NCI-H2107 (cell line): ENCODE measurements at regions not wholly inside any gene's neighbourhood (a gene's known extent, or its start where the extent isn't known, plus 50 kb on each side); places are given as distances from the start of the nearest gene placed in this dataset.

ENCODE experiments used
- DNase-seq: peaks from one replicate; lab custom pipeline; 2025; lab: John Stamatoyannopoulos, UW

DNA sequence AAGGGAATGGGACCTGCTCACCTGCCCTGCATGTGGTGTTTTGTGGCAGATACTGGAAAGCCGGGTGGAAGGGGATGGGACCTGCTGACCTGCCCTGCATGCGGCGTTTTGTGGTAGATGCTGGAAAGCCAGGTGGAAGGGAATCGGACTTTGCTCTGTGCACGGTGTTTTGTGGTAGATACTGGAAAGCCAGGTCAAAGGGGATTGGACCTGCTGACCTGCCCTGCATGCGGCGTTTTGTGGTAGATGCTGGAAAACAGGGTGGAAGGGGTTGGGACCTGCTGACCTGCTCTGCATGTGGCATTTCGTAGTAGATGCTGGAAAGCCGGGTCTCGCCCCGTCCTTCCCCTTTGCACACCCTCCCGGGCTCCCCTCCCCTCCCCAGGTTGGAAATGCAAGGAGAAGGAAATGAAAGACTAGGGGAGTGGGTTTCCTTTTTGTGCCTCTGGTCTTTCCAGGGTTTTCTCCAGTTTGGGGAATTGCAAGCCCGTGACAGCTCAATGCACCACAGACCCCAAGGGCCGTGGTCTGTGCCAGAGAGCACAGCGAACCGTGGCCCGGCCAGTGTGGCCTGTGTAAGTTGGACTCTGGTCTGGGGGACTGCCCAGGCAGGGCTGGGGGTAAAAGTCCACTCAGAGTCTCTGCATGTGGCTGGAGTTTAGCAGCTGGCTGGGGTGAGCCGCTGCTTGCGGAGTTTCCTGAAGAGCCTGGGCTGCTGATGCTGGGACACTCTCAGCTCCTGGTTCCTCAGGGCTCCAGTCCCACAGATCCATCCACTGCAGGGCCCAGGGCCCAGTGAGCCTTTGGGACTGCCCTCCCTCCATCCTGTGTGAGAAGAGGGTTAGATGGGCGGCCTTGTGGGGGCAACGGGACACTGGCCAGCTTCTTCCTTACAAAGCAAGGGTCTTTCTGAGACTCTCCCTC lies 105.5 kb downstream of the CRYAA start:
- DNase-seq, result no peak

DNA sequence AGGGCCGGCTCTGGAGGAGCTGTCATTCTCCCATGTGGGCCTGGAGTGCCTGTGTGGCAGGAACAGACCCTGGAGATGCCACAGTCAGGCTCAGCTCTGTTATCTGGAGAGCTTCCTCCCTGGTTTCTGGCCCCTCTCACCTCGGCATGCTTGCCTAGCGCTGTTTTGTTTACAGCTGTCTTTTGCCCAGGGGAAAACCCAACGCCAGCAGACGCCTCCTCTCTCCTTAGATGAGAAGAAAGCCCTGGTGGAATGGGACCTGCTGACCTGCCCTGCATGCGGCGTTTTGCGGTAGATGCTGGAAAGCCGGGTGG lies 104.9 kb downstream of the CRYAA start:
- DNase-seq, result no peak

DNA sequence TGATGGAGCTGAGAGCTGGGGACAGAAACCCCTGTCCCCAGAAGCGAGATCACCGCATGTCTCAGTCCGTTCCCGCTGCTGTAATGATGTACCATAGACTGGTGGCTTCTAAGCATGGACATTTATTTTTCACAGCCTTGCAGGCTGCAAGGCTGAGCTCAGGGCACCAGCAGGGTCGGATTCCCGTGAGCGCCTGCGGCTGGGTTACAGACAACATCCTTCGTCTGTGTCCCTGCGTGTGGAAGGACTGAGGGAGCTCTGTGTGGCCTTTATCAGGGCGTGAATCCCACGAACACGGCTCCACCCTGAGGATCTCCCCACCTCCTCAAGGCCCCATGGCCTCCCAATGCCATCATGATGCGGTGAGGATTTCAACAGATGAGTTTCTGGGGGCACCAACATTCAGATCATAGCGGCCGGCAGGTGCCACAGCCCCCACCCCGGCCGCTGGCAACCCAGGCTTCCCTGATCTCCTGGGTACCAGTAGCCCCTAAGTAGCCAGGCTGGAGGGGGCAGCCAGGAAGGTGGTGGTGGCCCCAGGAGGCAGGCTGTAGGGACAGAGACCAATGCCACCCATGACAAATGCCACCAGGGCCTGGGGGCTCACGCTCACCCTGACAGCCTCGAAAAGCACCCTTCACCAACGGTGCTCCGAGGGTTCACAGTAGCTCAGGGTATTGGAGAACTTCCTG lies 104.4 kb downstream of the CRYAA start:
- no peak for DNase-seq

DNA sequence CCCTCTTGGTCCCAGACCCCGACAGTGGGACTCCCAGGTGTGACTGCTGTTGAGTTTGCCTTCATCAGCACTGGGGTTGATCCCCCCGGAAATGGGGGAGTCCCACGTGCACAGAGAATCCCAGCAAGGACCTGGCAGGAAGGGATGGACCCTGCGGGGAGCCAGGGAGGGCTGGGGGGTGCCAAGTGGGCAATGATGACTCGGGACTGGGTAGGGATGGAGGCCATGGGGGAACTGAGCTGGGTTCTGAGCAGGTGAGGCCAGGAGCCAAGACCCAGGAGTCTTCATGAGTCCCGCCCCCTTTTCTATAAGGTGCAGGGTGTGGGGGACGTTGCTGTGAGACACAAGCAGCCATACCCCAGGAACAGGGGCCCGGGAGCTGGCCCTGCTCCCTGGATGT lies 103.8 kb downstream of the CRYAA start:
- DNase-seq, result no peak

DNA sequence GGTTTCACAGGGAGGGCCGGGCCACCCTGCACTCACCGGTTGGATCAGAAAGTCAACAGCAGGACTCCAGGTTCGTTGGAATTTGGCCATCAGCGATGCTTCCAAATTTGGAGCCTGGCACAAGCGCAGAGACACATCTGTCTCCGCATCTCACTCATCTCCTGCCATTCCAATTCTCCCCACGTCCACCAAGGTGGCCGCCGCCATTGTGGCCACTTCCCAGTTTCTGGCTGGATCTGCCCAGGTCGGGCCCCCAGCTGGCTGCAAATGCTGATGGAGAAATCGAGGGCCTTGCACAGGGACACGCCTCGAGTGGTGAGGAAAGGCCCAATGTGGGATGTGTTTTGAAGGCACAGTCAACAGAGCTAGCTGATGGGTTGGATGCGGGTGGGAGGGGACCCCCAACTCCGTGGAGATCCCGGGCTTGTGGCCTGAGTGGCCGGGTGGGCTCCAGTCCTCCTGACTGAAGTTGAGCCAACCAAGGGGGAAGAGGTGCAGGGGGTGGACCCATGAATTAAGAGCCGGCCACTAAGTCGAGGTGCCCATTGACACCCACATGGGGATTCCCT lies 102.7 kb downstream of the CRYAA start:
- DNase-seq, result no peak

DNA sequence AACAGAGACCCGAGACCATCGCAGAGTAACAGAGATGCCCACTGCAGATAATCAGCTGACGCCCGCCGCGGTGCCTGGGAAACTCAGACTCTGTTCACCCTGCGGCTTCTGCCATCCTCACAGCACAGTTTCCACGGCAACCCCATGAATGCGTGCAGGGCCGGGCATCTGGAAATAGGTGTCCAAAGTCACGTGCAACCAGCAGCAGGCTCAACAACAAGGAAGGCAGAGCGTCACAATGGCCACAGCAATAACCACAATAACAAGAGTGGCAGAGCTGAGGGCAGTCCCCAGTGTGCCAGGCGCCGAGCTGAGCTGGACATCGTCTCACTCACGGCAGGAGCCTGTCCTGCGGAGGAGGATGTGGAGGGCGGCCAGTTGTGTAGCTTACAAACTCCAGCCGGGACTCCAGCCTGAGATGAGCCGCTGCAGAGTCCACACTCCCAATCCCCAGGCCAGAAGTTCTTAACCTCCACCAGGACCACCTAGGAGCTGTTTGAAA lies 102.0 kb downstream of the CRYAA start:
- no peak for DNase-seq

DNA sequence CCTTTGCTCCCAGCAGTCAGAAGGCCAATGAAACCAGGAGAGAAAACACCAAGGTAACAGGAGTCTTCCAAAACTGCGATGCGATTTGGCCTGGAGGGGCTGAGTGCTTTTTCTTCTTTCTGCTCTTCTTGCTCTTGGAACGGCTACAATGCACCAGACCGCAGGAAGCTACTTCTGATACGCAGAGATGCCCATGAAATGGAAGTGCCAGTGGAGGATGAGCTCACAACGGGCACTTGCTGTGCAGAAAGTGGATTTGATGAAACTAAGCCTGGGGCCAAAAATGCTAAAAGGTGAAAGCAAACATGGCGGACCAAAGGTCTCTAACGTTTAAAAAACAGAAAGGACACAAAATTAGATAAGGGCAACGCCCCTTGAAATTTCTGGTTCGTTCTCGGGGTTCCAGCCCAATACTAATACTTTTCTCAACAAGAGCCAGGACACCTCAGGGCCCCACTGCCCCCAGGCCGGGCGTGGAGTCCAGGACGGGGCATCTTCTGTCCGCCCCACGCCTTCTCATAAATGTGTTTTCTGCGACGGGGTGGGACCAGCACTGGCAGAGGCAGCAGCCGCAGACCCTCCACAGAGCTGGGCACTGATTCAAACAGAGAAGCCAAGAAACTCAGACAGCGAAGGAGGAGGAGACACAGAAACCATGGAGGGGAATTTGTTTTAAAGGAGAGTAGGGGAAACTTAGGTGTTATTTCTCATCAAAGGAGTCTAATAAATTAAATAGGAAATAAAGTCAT lies 101.3 kb downstream of the CRYAA start:
- no peak for DNase-seq

DNA sequence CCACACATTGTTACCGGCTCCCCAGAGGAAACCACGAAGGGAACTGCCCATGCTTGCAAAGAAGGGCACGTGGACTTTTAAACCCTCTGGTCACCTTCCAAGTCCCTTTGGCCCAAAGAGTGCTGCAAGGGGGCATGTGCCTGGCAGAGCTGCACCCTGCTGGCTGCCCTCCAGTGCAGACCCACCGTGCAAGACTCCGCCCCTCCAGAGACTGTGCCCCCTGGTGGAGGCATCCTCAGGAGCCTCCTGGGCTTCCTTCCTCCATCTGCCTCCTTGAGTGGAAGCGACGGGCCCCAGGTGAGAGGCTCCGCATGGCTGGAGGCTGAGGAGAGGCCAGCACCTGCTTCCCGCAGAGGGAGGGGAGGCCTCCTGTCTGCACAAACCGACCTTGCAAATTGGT lies 100.6 kb downstream of the CRYAA start:
- DNase-seq, result no peak

DNA sequence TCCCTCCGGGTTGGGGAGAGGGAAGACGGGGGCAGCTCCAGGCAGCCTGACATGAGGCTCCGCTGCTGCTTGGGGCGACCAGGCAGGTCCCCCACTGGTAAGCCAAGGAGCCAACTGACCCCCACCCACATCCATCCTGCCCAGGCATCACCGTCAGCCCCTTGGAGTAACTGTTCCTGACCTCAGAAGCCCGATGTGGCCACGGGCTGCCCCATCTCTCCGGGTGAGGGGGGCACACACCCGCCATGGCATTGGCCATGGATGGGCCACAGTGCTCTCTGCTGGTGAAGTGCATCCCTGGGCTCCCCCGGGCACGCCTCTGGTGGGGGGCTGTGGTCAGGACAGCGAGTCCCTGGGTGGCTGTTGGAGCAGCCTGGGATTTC lies 100.0 kb downstream of the CRYAA start:
- DNase-seq, result no peak

DNA sequence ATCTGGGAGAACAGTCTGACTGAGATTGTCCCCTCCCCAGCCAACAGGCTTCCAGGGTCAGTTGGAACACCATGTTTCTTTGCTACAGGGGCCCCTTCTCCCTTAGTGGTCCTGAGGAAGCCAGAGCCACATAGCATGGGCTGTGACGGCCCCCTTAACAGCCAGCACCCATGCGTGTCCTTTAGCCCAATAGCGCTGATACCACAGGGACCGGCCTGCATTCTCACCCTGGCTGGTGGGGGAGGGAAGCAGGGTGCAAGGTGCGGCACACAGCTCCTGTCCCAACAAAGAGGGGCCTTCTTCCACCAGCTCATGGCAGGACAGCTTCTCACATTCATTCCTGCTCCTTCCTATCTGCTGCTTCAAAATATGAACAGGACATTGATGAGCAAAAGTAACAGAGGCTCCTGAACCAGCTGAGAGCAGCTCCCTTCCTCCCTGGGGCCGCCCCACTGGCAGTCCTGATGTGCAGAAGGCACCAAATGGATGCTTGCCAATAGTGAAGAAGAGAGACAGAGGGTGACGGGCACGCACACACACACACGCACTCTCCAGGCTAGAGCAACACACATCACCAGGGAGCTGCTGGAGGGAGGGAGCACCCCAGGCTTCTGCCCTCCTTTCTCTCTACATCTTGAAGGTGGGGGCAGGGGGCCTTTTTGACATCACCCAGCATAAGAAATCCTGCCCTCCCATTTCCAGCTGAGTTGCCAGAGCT lies 99.4 kb downstream of the CRYAA start:
- DNase-seq, result no peak

DNA sequence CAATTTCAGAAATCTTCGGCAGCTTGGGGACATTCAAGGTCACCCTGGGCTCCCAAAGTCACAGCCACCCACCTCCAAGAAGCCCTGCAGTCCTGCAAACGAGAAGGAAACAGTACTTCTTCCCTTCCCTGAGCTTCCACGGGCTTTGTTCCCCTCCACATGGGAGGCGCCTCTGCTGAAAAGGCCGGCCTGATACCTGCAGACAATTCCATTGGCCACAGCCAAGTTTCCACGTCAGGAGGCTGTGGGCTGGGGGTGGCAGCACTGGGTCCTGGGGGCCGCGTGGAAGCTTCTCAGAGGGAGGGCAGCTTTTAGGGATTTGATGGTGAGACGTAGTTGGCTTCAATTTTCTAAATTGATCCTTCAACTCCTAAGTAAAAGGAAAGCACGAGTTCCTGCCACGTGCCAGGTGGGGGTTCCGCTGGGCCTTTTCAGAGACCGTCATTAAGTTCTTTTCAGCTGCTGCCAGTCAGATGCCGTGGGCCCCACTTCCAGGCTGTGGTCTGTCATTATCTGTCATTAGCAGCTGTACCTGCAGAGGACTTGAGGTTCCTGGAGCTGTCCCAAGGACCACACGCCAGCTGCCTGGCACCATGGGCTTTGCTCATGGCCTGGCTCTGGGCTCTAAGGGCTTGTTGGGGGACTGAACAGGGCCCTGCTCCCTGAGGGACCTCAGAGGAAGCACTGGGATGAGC lies 98.7 kb downstream of the CRYAA start:
- no peak for DNase-seq

DNA sequence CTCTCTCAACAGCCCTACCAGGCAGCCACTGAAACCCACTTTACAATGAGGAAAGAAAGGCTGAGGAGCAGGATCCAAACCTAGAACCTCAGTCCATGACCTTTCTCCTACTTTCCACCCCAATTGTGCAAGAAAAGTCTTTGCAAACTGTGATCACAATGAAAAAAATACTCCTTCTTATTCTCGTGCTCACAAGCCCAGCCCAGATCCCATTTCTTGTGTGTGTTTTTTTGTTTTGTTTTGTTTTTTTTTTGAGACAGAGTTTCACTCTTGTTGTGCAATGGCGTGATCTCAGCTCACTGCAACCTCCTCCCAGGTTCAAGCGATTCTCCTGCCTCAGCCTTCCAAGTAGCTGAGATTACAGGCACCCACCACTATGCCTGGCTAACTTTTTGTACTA lies 97.7 kb downstream of the CRYAA start:
- DNase-seq, result no peak

DNA sequence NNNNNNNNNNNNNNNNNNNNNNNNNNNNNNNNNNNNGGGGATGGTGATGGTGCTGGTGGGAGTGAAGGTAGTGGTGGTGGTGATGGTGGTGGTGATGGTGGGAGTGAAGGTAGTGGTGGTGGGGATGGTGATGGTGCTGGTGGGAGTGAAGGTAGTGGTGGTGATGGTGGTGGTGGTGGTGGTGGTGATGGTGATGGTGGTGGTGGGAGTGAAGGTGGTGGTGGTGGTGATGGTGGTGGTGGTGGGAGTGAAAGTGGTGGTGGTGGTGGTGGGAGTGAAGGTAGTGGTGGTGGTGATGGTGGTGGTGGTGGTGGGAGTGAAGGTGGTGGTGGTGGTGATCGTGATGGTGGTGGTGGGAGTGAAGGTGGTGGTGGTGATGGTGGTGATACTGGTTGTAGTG lies 93.6 kb downstream of the CRYAA start:
- DNase-seq, result no peak
